ENCODE measurements at regions not wholly inside any gene's neighbourhood (a gene's known extent, or its start where the extent isn't known, plus 50 kb on each side); places are given as distances from the start of the nearest gene placed in this dataset.

DNA sequence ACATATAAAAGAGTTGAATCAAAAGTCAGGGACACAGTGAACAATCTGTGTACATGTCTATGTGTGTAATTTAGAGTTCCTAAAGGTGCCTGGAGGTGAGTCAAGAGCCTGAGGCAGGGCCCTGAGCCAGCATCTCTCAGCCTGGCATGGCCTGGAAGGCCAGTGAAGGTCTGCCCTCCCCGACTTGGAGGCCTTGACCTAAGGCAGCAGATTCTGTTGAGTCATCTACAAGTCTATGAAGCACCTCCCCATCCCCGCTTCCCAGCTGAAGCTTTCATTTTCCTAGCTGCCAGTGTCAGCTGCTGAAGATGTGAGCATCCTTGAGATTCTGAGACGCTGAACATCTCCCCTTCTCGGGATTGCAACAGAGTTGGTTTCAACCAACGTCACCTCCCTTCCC, 583.9 kb downstream of the BCOR start:
- no peaks in the 10 kb centered on the region for H3K9me3 ChIP-seq (ENCODE audit: insufficient read depth, low read depth, low read length)
- WGBS: 90% methylated on average over 5 of the region's 5 CpGs
- H3K27me3 ChIP-seq (ENCODE audit: insufficient read depth, low read length): no peaks in the 10 kb centered on the region
- H3K4me3 ChIP-seq (ENCODE audit: low read length): no peak overlapping the region
- no peak overlapping the region for H3K27ac ChIP-seq (ENCODE audit: low read depth, low read length)
- no peak overlapping the region for H3K9ac ChIP-seq (ENCODE audit: low read depth, low read length)
- no peaks in the 10 kb centered on the region for H3K4me1 ChIP-seq (ENCODE audit: insufficient read depth, low read length)
- H3K36me3 ChIP-seq (ENCODE audit: insufficient read depth, low read length): no peaks in the 10 kb centered on the region

DNA sequence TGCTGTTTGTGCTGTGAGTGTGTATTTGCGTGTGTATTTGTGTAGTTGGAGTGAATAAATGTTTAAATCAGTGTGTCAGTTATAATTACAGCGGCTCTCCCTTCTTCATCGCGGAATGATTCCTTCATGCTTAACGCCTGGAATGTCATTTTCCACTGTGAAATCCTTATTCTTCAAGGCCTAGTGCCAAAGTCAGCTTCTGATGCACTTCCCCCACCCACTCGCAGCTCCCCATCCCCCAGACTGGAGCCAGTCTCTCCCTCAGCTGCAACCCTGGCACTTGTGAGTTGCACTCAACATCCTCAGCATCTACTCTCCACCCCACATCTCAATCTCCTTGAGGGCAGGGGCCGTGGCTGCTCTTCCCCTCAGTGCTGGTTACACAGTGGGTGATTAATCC, 583.0 kb downstream of the BCOR start:
- no peaks in the 10 kb centered on the region for H3K9me3 ChIP-seq (ENCODE audit: insufficient read depth, low read depth, low read length)
- no peak overlapping the region for H3K27ac ChIP-seq (ENCODE audit: low read depth, low read length)
- no peak overlapping the region for H3K4me3 ChIP-seq (ENCODE audit: low read length)
- WGBS: 91% methylated on average over 7 of the region's 7 CpGs
- no peaks in the 10 kb centered on the region for H3K4me1 ChIP-seq (ENCODE audit: insufficient read depth, low read length)
- no peaks in the 10 kb centered on the region for H3K36me3 ChIP-seq (ENCODE audit: insufficient read depth, low read length)
- no peaks in the 10 kb centered on the region for H3K27me3 ChIP-seq (ENCODE audit: insufficient read depth, low read length)
- H3K9ac ChIP-seq (ENCODE audit: low read depth, low read length): no peak overlapping the region

DNA sequence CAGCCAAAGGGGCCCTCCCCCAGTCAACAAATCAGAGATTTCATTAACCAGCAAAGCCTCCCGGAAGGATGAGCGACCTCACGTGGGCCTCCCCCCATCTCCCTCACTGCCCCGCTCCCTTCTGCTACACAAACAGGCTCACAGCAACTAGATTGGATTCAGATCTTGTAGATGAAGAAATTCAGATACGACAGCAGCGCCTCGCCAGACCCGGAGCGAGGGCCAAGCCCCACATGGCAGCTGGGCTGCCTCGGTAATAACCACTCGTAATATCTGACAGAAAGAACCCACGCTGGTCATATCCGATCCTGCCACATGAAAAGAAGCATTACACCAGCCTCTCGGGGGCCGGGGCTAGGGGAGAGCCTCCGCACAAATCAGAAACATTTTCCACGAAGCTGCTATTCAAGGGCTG, 581.3 kb downstream of the BCOR start:
- H3K27ac ChIP-seq (ENCODE audit: low read depth, low read length): no peak overlapping the region
- WGBS: 84% methylated on average over 17 of the region's 17 CpGs
- no peaks in the 10 kb centered on the region for H3K36me3 ChIP-seq (ENCODE audit: insufficient read depth, low read length)
- H3K27me3 ChIP-seq (ENCODE audit: insufficient read depth, low read length): no peaks in the 10 kb centered on the region
- H3K4me1 ChIP-seq (ENCODE audit: insufficient read depth, low read length): no peaks in the 10 kb centered on the region
- H3K9me3 ChIP-seq (ENCODE audit: insufficient read depth, low read depth, low read length): no peaks in the 10 kb centered on the region
- H3K4me3 ChIP-seq (ENCODE audit: low read length): no peak overlapping the region
- H3K9ac ChIP-seq (ENCODE audit: low read depth, low read length): no peak overlapping the region

DNA sequence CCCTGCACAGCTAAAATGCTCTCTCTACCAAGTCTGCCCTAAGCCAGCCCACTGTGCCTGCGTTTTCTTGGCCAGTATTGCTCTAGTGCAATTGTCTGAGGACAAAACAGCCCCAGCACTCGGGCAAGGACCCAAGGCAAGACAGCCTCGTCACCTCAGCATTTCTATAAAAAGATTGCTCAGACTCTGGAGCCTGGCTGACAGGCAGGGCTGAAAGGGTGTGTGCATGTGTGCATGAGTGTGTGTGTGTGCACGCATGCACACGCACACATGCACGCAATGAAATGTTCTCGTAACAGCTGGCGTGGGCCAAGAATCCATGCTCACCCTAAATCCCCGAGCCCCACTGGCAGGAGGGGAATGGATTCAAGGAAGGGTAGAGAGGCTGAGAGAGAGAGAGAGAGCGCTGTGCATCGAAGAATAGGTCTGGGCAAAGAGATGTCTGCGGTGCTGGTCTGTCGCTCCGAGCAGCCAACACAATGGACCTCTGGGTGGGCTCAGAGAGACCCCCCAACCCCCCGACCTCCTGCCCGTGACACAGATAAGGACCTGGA, 579.2 kb downstream of the BCOR start:
- Histone ChIP-seq H3K9ac (ENCODE audit: low read depth, low read length) (no peak overlapping the region), H3K4me3 (ENCODE audit: low read length) (no peak overlapping the region), H3K27ac (ENCODE audit: low read depth, low read length) (no peak overlapping the region), H3K36me3 (ENCODE audit: insufficient read depth, low read length) (no peaks in the 10 kb centered on the region), H3K27me3 (ENCODE audit: insufficient read depth, low read length) (no peaks in the 10 kb centered on the region), H3K9me3 (ENCODE audit: insufficient read depth, low read depth, low read length) (no peaks in the 10 kb centered on the region), H3K4me1 (ENCODE audit: insufficient read depth, low read length) (no peaks in the 10 kb centered on the region)
- 86% methylated on average over 16 of the region's 16 CpGs for WGBS

DNA sequence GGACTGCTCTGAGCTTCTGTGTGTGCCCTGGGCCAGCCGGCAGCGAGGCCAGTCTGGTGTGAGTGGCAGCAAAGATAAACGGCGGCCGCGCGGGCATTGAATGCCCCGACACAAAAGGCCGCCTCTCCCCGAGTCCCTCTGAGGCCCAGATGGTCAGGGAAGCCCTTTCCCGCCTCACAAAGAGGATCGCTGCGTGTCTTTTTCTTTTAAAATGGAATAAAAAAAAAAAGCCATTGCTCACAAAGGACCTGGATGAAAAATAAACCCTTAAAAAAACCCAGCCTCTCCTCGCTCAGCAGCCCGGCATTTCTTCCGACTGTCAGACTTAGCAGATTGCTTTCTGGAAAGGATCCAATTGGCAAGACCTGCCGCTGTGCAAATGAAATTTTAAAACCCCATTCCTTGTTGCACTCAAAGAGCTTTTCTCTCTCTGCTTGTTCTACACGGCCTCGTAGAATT, 578.7 kb downstream of the BCOR start:
- no peaks in the 10 kb centered on the region for H3K4me1 ChIP-seq (ENCODE audit: insufficient read depth, low read length)
- no peaks in the 10 kb centered on the region for H3K36me3 ChIP-seq (ENCODE audit: insufficient read depth, low read length)
- no peak overlapping the region for H3K9ac ChIP-seq (ENCODE audit: low read depth, low read length)
- H3K4me3 ChIP-seq (ENCODE audit: low read length): no peak overlapping the region
- H3K27ac ChIP-seq (ENCODE audit: low read depth, low read length): no peak overlapping the region
- WGBS: 79% methylated on average over 19 of the region's 19 CpGs
- no peaks in the 10 kb centered on the region for H3K9me3 ChIP-seq (ENCODE audit: insufficient read depth, low read depth, low read length)
- H3K27me3 ChIP-seq (ENCODE audit: insufficient read depth, low read length): no peaks in the 10 kb centered on the region

DNA sequence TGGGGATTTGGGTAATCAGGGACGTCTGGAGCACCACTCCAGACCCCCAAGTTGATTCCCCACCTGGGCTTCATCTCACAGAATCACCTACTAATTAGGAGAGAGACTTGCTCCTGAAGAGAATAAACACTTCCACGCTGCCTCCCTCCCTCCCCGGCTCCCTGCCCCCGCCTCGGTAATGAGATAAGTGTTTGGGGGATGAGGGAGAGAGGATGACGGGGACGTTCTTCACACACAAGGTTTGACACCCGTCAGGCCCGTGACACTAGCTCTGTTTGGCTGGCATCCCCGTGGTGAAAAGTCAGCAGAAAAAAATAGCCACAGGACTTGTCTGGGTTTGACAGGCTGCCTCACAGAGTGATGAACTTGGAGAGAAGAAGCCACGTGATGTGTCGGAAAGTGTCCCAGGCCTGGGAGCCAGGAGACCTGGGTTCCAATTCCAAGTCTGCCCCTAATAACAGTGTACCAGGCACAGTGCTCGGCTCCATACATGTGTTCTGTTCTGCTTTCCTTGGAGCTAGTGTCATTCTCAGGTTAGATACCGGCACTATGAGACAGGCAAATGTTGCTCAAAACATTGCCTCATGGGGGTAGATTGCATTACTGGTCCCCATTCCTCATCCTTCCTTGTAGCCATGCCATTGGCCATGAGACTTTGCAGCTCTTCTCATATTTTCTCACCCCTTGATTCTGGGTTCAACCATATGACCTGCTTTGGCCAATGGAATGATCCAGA, 578.0 kb downstream of the BCOR start:
- 73% methylated on average over 12 of the region's 14 CpGs for WGBS
- H3K4me1 ChIP-seq (ENCODE audit: insufficient read depth, low read length): no peaks in the 10 kb centered on the region
- H3K9ac ChIP-seq (ENCODE audit: low read depth, low read length): no peak overlapping the region
- H3K9me3 ChIP-seq (ENCODE audit: insufficient read depth, low read depth, low read length): no peaks in the 10 kb centered on the region
- no peaks in the 10 kb centered on the region for H3K36me3 ChIP-seq (ENCODE audit: insufficient read depth, low read length)
- no peak overlapping the region for H3K4me3 ChIP-seq (ENCODE audit: low read length)
- H3K27ac ChIP-seq (ENCODE audit: low read depth, low read length): no peak overlapping the region
- no peaks in the 10 kb centered on the region for H3K27me3 ChIP-seq (ENCODE audit: insufficient read depth, low read length)

DNA sequence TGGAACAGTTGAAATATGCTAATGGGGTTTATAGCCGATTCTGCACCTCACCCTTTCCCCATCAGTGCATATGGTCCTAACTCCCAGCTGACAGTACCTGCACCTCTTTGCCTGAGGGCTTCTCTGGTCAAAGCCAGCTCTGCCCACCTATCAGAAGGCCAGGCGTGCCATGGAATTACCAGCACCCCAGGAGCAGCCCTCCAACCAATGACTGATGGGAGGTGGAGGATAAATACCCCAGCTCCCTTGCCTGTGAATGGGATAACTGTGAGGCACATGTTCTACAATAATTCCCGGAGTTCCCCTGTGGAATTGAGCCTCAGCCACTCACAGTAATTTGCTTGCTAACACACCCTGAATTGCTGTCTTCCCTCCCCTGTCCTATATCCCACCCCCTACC, 572.0 kb downstream of the BCOR start:
- Histone ChIP-seq H3K4me1 (ENCODE audit: insufficient read depth, low read length) (no peaks in the 10 kb centered on the region), H3K36me3 (ENCODE audit: insufficient read depth, low read length) (no peaks in the 10 kb centered on the region), H3K9me3 (ENCODE audit: insufficient read depth, low read depth, low read length) (no peaks in the 10 kb centered on the region), H3K4me3 (ENCODE audit: low read length) (no peak overlapping the region), H3K27ac (ENCODE audit: low read depth, low read length) (no peak overlapping the region), H3K9ac (ENCODE audit: low read depth, low read length) (no peak overlapping the region), H3K27me3 (ENCODE audit: insufficient read depth, low read length) (no peaks in the 10 kb centered on the region)
- WGBS: 94% methylated on average over 2 of the region's 3 CpGs

DNA sequence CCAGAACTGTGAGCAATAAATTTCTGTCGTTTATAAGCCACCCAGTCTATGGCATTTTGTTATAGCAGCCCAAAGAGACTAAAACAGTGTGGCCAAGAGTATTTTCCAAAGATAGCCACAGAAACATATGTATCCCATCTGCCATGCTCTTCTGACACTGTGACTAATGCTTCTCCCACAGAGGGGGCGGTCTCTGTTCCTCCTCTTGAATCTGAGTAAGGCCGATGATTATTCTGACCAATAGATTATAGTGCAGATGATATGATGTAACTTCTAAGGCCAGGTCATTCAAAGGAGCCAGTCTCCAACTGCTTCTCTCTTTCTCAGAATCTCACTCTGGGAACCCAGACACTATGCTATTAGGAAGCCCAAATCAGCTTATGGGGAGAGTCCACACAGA, 570.7 kb downstream of the BCOR start:
- 92% methylated on average over 2 of the region's 3 CpGs for WGBS

DNA sequence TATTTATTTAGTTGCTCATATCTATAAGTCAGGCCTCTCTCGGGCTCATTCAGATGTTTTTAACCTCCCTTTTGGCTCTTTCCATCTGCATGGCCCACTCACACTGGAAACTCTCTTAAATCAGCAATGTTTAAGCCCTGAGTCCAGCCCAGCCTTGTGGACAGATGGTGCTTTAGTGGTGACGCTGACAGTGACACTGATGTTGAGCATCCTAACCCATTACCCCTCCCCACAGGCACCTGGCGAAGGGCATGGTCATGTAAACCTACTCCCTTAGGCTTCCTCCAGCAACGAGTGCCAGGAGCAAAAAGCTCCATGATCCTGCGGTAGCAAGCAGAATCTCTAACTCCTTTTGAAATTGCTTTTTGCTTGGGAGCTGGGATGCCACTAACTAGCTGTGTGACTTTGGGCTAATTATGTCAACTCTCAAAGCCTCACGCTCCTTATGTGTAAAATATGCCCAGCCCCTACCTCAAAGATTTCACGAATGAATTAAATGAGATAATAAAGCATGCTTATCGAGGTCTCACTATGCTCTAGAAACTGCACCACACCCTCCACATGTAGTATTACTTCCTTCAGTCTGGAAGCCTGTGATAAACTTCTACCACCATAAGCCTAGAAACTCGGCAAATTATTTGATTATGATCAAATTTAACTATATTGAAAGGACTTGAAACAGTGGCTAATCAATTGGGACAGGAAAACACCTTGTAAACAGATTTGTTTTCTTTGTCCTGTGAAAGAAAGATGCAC, 569.4 kb downstream of the BCOR start:
- H3K27ac ChIP-seq (ENCODE audit: low read depth, low read length): no peak overlapping the region
- H3K9me3 ChIP-seq (ENCODE audit: insufficient read depth, low read depth, low read length): no peaks in the 10 kb centered on the region
- H3K27me3 ChIP-seq (ENCODE audit: insufficient read depth, low read length): no peaks in the 10 kb centered on the region
- no peak overlapping the region for H3K9ac ChIP-seq (ENCODE audit: low read depth, low read length)
- H3K4me1 ChIP-seq (ENCODE audit: insufficient read depth, low read length): no peaks in the 10 kb centered on the region
- H3K36me3 ChIP-seq (ENCODE audit: insufficient read depth, low read length): no peaks in the 10 kb centered on the region
- 88% methylated on average over 7 of the region's 9 CpGs for WGBS
- H3K4me3 ChIP-seq (ENCODE audit: low read length): no peak overlapping the region

More for the DNA sequence above, 570.7 kb downstream of the BCOR start:
- no peak overlapping the region for H3K9ac ChIP-seq (ENCODE audit: low read depth, low read length)
- no peaks in the 10 kb centered on the region for H3K9me3 ChIP-seq (ENCODE audit: insufficient read depth, low read depth, low read length)
- H3K36me3 ChIP-seq (ENCODE audit: insufficient read depth, low read length): no peaks in the 10 kb centered on the region
- no peak overlapping the region for H3K4me3 ChIP-seq (ENCODE audit: low read length)
- no peak overlapping the region for H3K27ac ChIP-seq (ENCODE audit: low read depth, low read length)
- H3K27me3 ChIP-seq (ENCODE audit: insufficient read depth, low read length): no peaks in the 10 kb centered on the region
- no peaks in the 10 kb centered on the region for H3K4me1 ChIP-seq (ENCODE audit: insufficient read depth, low read length)

DNA sequence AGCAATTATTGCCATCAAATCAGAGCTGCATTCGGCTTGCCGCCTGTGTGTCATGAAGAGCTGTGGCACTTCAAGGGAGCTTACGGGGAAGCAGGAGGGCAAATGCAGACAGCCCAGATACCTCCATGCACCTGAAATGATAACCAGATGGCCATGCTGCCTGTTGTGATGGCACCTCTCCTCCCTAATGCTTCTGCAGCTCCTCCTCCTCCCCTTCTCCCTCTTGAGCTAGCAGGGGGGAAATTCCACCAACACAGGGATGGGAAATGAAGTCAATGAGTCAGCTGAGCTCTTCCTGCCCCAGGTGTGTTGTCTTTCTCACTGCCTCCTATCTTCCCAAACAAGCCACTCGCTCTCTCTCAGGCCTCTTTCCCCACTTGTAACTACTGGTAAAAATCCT, 565.0 kb downstream of the BCOR start:
- WGBS: 87% methylated on average over 4 of the region's 4 CpGs
- Histone ChIP-seq H3K36me3 (ENCODE audit: insufficient read depth, low read length) (no peaks in the 10 kb centered on the region), H3K9ac (ENCODE audit: low read depth, low read length) (no peak overlapping the region), H3K9me3 (ENCODE audit: insufficient read depth, low read depth, low read length) (no peaks in the 10 kb centered on the region), H3K27ac (ENCODE audit: low read depth, low read length) (no peak overlapping the region), H3K4me3 (ENCODE audit: low read length) (no peak overlapping the region), H3K27me3 (ENCODE audit: insufficient read depth, low read length) (no peaks in the 10 kb centered on the region), H3K4me1 (ENCODE audit: insufficient read depth, low read length) (no peaks in the 10 kb centered on the region)

DNA sequence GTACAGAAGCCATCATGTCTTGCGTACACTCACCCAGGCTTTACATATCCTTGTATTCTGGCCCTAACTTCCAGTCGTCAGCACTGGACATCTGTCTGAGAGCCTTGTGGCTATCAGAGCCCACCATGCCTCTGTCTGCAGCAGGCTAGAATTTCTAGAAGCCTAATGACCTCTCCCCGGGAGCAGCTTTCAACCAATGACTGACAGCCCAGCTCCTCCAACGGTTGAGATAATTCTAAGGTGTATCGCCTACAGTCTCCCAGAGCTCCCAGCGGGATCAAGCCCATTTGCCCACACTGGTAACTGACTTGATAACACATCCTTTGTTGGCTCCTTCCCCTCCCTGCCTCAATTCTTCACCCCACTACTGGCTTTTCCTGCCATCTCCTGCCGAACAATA, 562.8 kb downstream of the BCOR start:
- Histone ChIP-seq H3K4me3 (ENCODE audit: low read length) (no peak overlapping the region), H3K9me3 (ENCODE audit: insufficient read depth, low read depth, low read length) (no peaks in the 10 kb centered on the region), H3K27ac (ENCODE audit: low read depth, low read length) (no peak overlapping the region), H3K36me3 (ENCODE audit: insufficient read depth, low read length) (no peaks in the 10 kb centered on the region), H3K27me3 (ENCODE audit: insufficient read depth, low read length) (no peaks in the 10 kb centered on the region), H3K9ac (ENCODE audit: low read depth, low read length) (no peak overlapping the region), H3K4me1 (ENCODE audit: insufficient read depth, low read length) (no peaks in the 10 kb centered on the region)
- WGBS: 76% methylated on average over 6 of the region's 7 CpGs

All from HUES64 (cell line).